Limb (tissue), 2 donors: ENCODE measurements at regions not wholly inside any gene's neighbourhood (a gene's known extent, or its start where the extent isn't known, plus 50 kb on each side); places are given as distances from the start of the nearest gene placed in this dataset.

Experiments used
- DNase-seq, 2 donors: peaks; one replicate each; pipeline ENCODE4 v3.0.0-alpha.2; 2016; ENCODE audit errors: extremely low spot score in 2 of 2

- no peak for DNase-seq
These were observed 122.9 kb upstream of the ARHGAP20 start for GRCh38 chr11:110835106-110835505.

DNA sequence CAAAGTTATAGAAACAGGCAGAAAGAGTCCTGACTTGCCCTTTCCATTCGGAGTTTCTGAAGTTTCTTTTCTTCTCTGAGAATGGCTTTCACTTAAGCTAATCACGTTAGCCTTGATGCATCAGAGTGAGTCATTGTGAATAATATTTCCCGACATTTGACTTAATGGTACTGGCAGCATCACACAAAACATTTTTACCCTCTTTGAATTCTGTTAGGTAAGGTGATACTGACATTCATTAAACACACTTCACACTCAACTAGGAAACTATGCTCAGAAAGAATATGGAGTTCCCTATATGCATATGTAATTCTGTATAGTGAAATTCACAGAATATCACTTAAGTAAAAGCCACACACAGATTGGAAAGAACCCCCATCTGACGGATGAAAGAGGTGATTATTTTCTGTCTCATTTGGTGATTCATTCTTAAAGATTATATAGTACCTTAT lies 120.8 kb upstream of the ARHGAP20 start:
- DNase-seq = no peak

DNA sequence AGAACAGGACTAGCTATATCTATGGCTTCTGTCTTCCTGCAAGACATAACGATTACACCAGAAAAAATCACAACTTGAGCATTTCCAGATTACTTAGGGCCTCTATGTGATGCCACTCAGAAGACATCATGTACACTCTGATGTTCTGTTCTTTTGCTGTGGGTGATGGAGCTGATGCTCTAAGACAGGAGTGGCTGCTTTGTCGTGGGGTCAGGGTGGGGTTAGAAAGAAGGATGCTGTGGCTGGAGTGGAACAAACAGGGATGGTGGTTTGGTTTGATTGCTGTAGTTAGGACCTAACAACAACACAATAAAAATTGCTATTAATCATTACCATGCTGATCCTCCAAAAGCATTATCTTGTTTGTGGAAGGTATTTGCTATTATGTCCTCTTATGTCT lies 120.3 kb upstream of the ARHGAP20 start:
- DNase-seq = no peak

DNA sequence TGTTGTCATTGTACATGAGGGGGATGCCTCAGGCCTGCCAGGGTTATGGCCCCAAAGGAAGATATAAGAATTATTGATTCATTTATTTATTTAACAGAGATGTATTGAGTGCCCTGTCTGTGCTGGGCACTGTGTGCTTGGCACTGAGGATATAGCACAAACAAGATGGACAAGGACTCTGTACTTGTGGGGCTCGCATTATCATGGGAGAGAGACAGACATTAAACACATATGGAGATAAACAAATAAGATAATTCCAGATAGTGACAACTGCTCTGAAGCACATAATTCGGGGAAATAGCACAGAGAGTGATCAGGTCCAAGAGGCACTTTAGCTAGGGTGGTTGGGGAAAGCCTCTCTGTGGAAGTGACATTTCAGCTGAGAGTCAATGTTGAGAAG lies 119.8 kb upstream of the ARHGAP20 start:
- no peak for DNase-seq

- no peak for DNase-seq
These were observed 118.5 kb upstream of the ARHGAP20 start for GRCh38 chr11:110830747-110831146.

- DNase-seq = no peak
These were observed 118.1 kb upstream of the ARHGAP20 start for GRCh38 chr11:110830344-110830743.

GRCh38 chr11:110829873-110830272 lies 117.6 kb upstream of the ARHGAP20 start:
- DNase-seq = no peak

DNA sequence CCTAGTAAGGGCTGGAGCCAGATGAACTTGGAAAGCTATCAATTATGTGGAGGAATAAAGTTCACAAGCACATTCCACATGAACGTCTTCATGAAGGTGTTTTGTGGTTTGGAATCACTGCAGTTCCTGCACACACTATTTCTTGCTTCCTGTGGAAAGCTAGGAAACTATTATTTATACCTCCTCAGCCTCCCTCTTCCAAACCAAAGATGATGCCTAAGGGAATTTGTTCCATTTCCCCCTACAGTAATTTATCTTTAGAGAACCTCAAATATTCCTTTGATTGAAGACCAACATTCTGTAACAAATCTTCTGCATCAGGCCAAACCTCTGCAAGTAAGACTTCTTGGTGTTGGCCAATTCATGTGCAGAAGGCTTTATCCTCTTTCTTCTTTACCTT lies 115.8 kb upstream of the ARHGAP20 start:
- no peak for DNase-seq

DNA sequence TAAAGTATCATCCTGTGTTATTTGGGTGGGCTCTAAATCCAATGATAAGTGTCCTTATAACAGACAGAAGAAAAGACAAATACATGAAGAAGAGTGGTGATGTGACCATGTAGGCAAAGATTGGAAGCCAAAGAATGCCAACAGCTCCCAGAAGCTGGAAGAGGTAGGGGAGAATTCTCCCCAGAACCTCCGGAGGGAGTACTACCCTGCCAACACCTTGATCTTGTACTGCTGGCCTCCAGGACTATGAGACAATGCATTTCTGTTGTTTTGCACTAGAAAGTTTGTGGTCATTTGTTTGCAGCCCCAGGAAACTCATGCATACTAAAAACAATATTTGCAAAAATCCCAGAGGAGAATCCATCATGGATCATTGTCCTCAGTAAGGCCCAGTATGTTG lies 115.0 kb upstream of the ARHGAP20 start:
- DNase-seq = no peak

DNA sequence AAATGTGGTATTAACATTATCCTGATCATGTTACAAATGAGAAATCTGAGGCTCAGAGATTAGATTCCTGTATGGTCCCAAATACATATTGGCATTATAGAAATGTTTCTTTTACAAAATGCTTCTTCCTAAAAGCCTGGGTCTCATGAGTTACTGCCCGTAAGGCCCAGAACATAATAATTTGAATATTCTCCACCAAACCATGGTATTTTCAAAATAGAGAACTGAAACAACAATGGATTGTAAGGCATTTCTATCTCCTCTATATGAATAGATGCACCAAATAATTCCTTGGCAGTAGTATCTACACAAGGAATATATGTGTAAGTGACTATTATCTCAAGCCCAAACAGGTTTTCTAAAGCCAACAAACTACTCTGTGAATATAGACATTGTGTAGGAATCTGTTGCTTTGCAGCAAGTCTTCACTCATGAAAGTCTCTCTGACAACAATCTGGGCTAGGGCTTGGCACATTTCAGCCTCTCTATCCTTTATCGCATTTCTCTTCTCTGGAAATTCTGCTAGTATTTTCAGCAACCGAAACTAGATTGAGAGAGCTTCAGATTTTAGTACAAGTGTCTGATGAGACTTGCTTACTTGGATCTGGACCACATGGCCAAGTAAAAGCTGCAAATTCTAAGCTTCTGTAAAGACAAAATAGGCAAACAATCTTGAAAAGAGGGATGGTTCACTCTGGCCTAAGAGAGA lies 112.8 kb upstream of the ARHGAP20 start:
- DNase-seq = no peak

DNA sequence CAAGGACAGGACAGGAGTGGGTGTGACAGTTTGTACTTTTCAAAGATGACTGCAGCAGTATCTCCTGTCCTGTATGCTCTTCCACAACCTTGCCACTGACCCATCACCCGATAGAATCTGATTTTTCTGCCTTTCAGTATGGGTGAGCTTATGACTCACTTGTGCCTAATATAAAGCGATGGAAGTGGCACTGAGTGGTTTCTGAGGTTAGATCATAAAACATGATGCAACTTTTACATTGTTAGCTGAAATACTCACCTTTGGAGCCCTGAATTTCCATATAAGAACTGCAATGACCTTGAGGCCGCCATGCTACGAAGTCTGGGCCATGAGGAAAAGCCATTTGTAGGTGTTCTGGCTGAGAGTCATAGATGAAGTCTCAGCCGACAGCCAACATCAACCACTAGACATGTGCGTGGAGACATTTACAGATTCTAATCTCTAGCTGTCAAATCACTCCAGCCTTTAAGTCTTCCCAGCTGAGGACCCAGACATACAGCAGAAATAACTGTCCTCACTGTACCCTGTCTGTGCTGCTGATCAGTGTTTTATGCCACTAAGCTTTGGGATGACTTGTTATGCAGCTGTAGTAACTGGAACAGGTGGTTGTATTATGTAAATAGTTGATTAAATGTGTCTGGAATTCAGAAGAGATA lies 105.9 kb upstream of the ARHGAP20 start:
- no peak for DNase-seq

DNA sequence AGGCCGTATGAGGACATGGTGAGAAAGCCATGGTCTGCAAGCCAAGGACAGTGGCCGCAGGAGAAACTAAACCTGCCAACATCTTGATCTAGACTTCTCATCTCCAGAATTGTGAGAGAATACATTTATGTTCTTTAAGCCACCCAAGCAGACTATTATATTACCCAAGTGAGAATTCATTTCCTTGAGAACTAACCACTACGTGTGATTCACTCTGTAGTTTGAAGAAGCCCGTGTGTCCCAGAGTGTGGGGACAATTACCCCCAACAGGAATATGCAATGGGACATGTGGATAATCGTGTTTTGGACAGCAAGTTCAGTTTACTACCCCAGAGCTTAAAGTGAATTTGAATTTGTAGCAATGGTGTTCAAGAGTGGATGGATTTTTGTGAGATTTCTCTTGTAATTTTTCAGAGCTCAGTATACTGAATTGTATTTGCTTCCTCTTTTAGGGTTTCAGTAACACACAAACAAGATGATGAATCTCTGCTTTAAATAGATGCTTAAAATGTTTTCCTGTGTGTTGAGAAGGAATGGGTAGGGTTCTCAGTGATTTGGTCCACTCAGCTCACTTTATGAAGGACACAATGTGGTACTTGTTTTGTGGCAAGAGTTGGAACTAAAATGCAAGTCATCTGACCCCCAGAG lies 100.0 kb upstream of the ARHGAP20 start:
- DNase-seq = no peak

DNA sequence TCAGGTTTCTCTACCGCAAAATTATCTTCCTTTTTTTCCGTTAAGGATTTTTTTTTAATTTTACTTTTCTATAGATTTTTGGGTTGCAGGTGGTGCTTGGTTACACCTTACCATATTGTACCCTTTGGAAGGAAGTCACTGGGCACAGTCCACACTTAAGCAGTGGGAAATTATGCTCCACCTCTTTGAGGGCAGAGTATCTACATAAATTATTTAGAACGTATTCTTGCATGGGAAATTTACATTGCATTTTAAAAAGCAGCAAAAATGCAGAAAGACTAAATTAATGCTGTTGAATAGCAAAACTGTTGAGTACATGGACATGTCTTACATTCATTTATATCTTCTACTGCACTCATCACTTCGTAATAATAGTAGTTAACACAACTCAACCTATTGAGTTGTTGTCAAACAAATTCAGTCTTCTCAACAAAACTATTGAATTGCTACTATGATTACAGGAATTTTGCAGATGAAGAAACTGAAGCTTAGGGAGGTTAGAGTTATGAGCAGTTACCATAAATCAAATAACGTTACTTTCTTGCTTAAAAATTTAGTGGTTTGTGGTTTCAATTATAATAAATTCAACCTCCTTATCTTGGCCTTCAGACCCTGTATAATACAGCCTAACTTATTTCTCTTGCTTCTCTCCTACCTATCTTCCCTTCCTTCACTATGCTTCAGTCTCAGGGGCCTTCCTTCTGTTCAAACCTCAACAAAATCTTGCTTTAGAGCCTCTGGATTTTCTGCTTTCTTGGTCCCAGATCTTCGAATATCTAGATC lies 97.4 kb upstream of the ARHGAP20 start:
- DNase-seq = no peak

DNA sequence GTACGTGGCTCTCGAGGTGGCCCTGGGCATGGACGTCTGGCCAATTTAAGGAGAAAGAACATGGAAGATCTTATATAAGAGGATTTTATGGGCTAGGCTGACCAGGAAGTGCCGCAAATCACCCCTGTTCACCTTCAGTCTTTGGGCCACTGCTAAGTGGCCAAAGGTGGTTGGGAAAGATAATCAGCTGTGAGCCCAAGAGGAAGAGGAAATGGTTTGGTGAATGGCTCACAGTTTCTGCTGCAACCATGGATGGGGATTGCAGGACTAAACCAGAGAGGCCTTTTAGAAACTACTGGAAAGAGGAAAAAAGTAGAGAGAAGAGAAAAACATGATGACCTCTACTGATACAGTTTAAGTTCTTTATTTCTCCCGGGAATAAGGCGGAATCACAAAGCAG lies 96.0 kb upstream of the ARHGAP20 start:
- DNase-seq = no peak

GRCh38 chr11:110807801-110808200 lies 95.6 kb upstream of the ARHGAP20 start:
- no peak for DNase-seq

GRCh38 chr11:110805756-110806155 lies 93.5 kb upstream of the ARHGAP20 start:
- DNase-seq = no peak

DNA sequence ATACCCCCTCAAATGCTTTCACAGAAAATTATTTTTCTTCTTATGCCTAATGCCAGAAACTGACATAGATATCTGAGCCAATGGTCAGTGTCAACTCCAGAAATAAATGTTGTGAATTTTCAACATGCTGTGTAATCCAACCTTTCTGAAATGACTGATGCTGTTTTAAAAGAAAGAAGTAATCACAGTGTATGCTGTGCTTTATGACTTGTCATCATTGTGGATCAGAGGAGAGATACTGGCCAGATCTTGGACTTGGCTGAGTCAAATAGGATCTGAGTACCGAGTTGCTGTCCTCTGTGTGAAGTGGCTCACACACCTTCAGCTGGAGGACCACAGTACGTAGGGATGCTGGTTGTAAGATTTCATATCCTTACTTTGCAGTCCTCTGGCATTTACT lies 89.9 kb upstream of the ARHGAP20 start:
- no peak for DNase-seq

DNA sequence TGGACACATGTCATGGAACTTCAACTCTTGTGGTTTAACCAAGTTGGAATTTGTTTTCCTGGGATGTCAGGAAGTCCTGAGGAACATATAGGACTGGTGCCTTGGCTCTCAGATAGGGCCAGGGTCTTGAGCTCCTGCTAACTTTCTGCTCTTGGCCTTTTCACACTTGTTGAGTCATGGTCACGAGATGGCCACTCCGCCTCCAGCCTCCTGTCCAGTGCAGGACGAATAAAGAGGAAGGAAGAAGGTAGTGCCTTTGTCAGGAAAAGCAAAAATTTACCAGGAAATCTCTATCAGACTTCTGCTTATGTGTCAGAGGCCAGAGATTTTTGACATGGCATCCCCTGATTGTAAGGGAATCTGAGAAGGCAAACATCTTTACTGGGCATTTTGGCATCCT lies 89.1 kb upstream of the ARHGAP20 start:
- no peak for DNase-seq

DNA sequence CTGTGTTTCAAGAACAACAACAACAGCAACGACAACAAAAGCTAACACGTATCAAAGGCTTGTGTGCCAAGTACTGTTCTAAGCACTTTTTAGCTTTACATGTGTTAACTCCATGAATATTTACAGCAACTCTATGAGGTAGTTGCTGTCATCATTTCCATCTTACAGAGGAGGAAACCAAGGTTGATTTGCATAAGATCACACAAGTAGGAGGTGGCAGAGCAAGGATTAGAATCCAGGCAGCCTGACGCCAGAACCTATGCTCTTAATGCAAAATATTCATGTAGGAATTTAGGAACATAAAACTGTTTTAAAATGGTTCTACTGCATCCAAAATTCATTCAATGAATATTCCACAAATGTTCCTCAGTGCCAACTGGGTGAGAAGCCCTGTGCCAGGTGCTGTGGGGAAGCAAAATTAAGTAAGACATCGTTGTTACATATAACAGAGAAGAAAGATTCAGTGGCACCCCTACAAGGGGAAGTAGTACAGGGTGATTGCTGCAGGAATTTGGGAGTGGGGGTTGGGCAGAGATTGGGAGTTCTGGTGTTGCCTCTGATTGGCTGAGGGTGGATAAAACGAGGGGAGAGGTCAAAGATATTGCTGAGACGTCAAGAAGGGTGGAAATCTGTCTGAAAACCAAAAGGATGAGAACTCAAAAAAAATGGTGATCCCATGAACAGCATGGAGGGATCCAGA lies 86.1 kb upstream of the ARHGAP20 start:
- DNase-seq = no peak

DNA sequence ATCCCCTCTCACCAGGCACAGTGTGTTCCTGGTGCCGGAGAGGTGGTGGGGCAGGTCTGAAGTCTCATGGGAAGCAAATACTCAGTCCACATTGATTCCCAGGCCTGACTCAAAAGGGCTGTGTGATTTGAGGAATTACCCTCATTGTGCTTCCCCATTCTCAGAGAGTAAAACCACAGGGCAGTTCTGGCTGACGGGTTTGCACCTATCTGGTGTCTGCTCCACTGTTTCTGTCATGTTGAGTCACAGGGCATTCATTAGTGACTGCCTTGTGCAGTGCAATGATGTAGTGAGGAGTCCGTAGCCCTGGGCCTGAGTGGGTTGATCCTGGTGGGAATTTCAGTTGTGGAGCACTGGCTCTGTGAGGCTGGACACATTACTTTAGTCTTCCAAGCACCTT lies 85.2 kb upstream of the ARHGAP20 start:
- DNase-seq = no peak

- DNase-seq = no peak
These were observed 82.9 kb upstream of the ARHGAP20 start for GRCh38 chr11:110795112-110795624.
